ENCODE measurements at regions not wholly inside any gene's neighbourhood (a gene's known extent, or its start where the extent isn't known, plus 50 kb on each side); places are given as distances from the start of the nearest gene placed in this dataset.

DNA sequence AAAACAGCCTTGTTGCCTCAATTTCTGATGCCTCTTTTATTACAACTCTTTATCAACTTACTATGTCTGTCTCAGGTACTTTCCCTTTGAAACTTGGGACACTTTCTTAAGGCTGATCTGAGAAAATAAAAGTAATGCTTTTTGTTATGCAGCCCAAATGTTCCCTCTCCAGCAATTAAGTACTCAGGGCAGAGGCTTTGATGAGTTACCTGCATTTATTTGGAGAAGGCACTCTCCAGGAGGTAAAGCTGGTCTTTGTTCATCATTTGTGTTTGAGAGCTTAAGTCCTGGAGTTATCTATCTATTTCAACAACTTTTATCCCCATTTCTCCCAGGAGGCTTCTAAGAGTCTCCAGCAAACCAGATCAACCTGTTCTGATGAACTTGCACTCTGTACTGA is 259.2 kb downstream of the ASXL3 start:
- DNase-seq (ENCODE audit: low read depth, low spot score) (no peak), ATAC-seq (no peak)
- H3K9me3 ChIP-seq (ENCODE audit: control insufficient read depth, insufficient read depth, low read depth, low read length): no peaks in the 10 kb centered on the region
- no peak overlapping the region for H3K4me3 ChIP-seq (ENCODE audit: low read depth in 2 of 2, low read length in 2 of 2)
- in situ Hi-C loops (cut with HindIII; ENCODE audit: low pct_unique_long_range_greater_than_20kb, low sequenced_read_pairs): no loop called here
- TF ChIP-seq TCF7L2 (IDR thresholded peaks at IDR 0.05; ENCODE audit: low read depth, low read length) (no peak), SIN3A (IDR thresholded peaks at IDR 0.05; ENCODE audit: borderline replicate concordance, insufficient read depth, low read depth, low read length) (no peak), POLR2AphosphoS5 (IDR thresholded peaks at IDR 0.05; ENCODE audit: low read depth, low read length) (no peak)
- TF ChIP-seq, protein P1, sequence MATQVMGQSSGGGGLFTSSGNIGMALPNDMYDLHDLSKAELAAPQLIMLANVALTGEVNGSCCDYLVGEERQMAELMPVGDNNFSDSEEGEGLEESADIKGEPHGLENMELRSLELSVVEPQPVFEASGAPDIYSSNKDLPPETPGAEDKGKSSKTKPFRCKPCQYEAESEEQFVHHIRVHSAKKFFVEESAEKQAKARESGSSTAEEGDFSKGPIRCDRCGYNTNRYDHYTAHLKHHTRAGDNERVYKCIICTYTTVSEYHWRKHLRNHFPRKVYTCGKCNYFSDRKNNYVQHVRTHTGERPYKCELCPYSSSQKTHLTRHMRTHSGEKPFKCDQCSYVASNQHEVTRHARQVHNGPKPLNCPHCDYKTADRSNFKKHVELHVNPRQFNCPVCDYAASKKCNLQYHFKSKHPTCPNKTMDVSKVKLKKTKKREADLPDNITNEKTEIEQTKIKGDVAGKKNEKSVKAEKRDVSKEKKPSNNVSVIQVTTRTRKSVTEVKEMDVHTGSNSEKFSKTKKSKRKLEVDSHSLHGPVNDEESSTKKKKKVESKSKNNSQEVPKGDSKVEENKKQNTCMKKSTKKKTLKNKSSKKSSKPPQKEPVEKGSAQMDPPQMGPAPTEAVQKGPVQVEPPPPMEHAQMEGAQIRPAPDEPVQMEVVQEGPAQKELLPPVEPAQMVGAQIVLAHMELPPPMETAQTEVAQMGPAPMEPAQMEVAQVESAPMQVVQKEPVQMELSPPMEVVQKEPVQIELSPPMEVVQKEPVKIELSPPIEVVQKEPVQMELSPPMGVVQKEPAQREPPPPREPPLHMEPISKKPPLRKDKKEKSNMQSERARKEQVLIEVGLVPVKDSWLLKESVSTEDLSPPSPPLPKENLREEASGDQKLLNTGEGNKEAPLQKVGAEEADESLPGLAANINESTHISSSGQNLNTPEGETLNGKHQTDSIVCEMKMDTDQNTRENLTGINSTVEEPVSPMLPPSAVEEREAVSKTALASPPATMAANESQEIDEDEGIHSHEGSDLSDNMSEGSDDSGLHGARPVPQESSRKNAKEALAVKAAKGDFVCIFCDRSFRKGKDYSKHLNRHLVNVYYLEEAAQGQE (IDR thresholded peaks at IDR 0.05; ENCODE audit: insufficient read depth in 1 of 2, low read depth in 2 of 2, low read length in 1 of 2): no peak
- TF ChIP-seq, protein P2, sequence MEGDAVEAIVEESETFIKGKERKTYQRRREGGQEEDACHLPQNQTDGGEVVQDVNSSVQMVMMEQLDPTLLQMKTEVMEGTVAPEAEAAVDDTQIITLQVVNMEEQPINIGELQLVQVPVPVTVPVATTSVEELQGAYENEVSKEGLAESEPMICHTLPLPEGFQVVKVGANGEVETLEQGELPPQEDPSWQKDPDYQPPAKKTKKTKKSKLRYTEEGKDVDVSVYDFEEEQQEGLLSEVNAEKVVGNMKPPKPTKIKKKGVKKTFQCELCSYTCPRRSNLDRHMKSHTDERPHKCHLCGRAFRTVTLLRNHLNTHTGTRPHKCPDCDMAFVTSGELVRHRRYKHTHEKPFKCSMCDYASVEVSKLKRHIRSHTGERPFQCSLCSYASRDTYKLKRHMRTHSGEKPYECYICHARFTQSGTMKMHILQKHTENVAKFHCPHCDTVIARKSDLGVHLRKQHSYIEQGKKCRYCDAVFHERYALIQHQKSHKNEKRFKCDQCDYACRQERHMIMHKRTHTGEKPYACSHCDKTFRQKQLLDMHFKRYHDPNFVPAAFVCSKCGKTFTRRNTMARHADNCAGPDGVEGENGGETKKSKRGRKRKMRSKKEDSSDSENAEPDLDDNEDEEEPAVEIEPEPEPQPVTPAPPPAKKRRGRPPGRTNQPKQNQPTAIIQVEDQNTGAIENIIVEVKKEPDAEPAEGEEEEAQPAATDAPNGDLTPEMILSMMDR (IDR thresholded peaks at IDR 0.05): no peak
- no peaks in the 10 kb centered on the region; the same call in 1 of the 2 replicates for H3K4me1 ChIP-seq (ENCODE audit: control insufficient read depth, insufficient read depth, low read length)
- no peak overlapping the region for H3K27ac ChIP-seq (ENCODE audit: low read length)
- no TSS peak for BruUV-seq (replicated peaks)
- no peaks in the 10 kb centered on the region for H3K36me3 ChIP-seq (ENCODE audit: control insufficient read depth, insufficient read depth, low read length)
- CTCF ChIA-PET: no interaction called here
- POLR2A ChIA-PET: no interaction called here
- H3K27me3 ChIP-seq (ENCODE audit: control insufficient read depth, insufficient read depth, low read length): no peaks in the 10 kb centered on the region
- intact Hi-C loops (cut with micrococcal nuclease; ENCODE audit: unreplicated experiment): no loop called here

DNA sequence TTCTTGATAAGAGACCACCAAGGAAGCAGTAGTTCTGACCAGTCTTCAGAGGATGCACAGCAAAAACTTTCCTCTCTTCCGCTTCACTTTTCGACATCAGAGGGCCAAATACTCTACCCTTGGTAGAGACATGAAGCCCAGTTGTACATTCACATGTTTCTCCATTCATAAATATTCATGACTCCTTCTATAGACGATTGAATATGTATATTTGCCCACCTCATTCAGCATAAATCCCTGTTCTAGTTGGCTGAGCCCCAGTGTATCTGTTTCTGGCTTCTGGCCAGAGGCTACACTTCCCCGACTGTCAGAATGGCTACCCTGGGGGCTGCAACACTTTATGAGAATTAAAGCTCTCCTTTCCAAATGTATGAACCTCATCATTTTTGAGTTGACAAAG is 258.5 kb downstream of the ASXL3 start:
- DNase-seq (ENCODE audit: low read depth, low spot score): no peak

More for the DNA sequence above, 258.5 kb downstream of the ASXL3 start:
- POLR2A ChIA-PET: no interaction called here
- in situ Hi-C loops (cut with HindIII; ENCODE audit: low pct_unique_long_range_greater_than_20kb, low sequenced_read_pairs) (no loop called here), intact Hi-C loops (cut with micrococcal nuclease; ENCODE audit: unreplicated experiment) (no loop called here)
- CTCF ChIA-PET: no interaction called here
- Histone ChIP-seq H3K9me3 (ENCODE audit: control insufficient read depth, insufficient read depth, low read depth, low read length) (no peaks in the 10 kb centered on the region), H3K36me3 (ENCODE audit: control insufficient read depth, insufficient read depth, low read length) (no peaks in the 10 kb centered on the region), H3K27me3 (ENCODE audit: control insufficient read depth, insufficient read depth, low read length) (no peaks in the 10 kb centered on the region), H3K27ac (ENCODE audit: low read length) (no peak overlapping the region), H3K4me1 (ENCODE audit: control insufficient read depth, insufficient read depth, low read length) (no peaks in the 10 kb centered on the region; the same call in 1 of the 2 replicates), H3K4me3 (ENCODE audit: low read depth in 2 of 2, low read length in 2 of 2) (no peak overlapping the region)
- no TSS peak for BruUV-seq (replicated peaks)
- ATAC-seq: no peak
- TF ChIP-seq TCF7L2 (IDR thresholded peaks at IDR 0.05; ENCODE audit: low read depth, low read length) (no peak), SIN3A (IDR thresholded peaks at IDR 0.05; ENCODE audit: borderline replicate concordance, insufficient read depth, low read depth, low read length) (no peak), POLR2AphosphoS5 (IDR thresholded peaks at IDR 0.05; ENCODE audit: low read depth, low read length) (no peak)
- TF ChIP-seq, protein P2 (IDR thresholded peaks at IDR 0.05): no peak
- TF ChIP-seq, protein P1 (IDR thresholded peaks at IDR 0.05; ENCODE audit: insufficient read depth in 1 of 2, low read depth in 2 of 2, low read length in 1 of 2): no peak
